ENCODE measurements at regions not wholly inside any gene's neighbourhood (a gene's known extent, or its start where the extent isn't known, plus 50 kb on each side); places are given as distances from the start of the nearest gene placed in this dataset.

- H3K4me3 ChIP-seq (replicated peaks in 1 of 3; ENCODE audit: insufficient read depth in 1 of 3, low read depth in 2 of 3, low read length in 3 of 3): peak overlapping the region in 1 of 3 experiments; percentile 60; a peak in 2 of 6 replicates
- peak; percentile 95 for FAIRE-seq
- H3K4me1 ChIP-seq (ENCODE audit: insufficient read depth, low read length): peaks cover 17% of the 10 kb centered on the region
- ATAC-seq: peak; percentile 99
- no peaks in the 10 kb centered on the region for H3K27me3 ChIP-seq (ENCODE audit: control insufficient read depth in 1 of 2, insufficient read depth in 2 of 2, low read length in 2 of 2)
- no peaks in the 10 kb centered on the region for H3K79me2 ChIP-seq (ENCODE audit: insufficient read depth, low read length)
- WGBS (ENCODE audit: low lambda C conversion rate): 5% methylated on average over 12 of the region's 12 CpGs
- CTCF ChIA-PET (ENCODE audit: low intra/inter-chr PET ratio, low total read pairs): interaction anchor here (0.9 to 2.5 kb wide), 5 partner anchors 49 to 338 kb away, joined by 3 to 24 read pairs (median 6); no protein-coding TSS in a partner anchor
- no peaks in the 10 kb centered on the region for H3K36me3 ChIP-seq (replicated peaks in 1 of 2; ENCODE audit: control insufficient read depth in 1 of 2, insufficient read depth in 2 of 2, low read length in 2 of 2)
- H2AFZ ChIP-seq (ENCODE audit: low read length): peak overlapping the region; percentile 11
- no peaks in the 10 kb centered on the region for H4K20me1 ChIP-seq (ENCODE audit: insufficient read depth, low read length)
- H3K9me3 ChIP-seq (ENCODE audit: low read length): no peaks in the 10 kb centered on the region
- peak overlapping the region; percentile 82 for H3K4me2 ChIP-seq (ENCODE audit: low read depth, low read length)
- H3K27ac ChIP-seq (ENCODE audit: extremely low read length, insufficient read depth, low read length): no peak overlapping the region
- BruUV-seq (replicated peaks): no TSS peak
- POLR2A ChIA-PET: interaction anchor here (1.2 kb wide), 1 partner anchor 28 kb away, joined by 3 read pairs; no protein-coding TSS in a partner anchor
- peak; percentile 73 for DNase-seq (ENCODE audit: low spot score)
- intact Hi-C loops (cut with micrococcal nuclease; ENCODE audit: unreplicated experiment) (loop anchor here (1.0 to 5.0 kb wide), 5 partner anchors 28 to 338 kb away; no protein-coding TSS in a partner anchor), in situ Hi-C loops (cut with HindIII; ENCODE audit: extremely low pct_ligation_motif_present, low pct_unique_long_range_greater_than_20kb) (no loop called here)
- H3K9ac ChIP-seq (ENCODE audit: insufficient read depth, low read depth, low read length): 0 out of 2 replicates have a peak overlapping the region, but pooled peaks have one; percentile 23
- no peak for TF ChIP-seq ZNF572 (CRISPR knock-in tag; IDR thresholded peaks at IDR 0.05)
- TF ChIP-seq ZNF317 (CRISPR knock-in tag; IDR thresholded peaks at IDR 0.05): 0 out of 2 replicates have a peak, but pooled peaks have one; percentile 24
- TF ChIP-seq, protein P1, sequence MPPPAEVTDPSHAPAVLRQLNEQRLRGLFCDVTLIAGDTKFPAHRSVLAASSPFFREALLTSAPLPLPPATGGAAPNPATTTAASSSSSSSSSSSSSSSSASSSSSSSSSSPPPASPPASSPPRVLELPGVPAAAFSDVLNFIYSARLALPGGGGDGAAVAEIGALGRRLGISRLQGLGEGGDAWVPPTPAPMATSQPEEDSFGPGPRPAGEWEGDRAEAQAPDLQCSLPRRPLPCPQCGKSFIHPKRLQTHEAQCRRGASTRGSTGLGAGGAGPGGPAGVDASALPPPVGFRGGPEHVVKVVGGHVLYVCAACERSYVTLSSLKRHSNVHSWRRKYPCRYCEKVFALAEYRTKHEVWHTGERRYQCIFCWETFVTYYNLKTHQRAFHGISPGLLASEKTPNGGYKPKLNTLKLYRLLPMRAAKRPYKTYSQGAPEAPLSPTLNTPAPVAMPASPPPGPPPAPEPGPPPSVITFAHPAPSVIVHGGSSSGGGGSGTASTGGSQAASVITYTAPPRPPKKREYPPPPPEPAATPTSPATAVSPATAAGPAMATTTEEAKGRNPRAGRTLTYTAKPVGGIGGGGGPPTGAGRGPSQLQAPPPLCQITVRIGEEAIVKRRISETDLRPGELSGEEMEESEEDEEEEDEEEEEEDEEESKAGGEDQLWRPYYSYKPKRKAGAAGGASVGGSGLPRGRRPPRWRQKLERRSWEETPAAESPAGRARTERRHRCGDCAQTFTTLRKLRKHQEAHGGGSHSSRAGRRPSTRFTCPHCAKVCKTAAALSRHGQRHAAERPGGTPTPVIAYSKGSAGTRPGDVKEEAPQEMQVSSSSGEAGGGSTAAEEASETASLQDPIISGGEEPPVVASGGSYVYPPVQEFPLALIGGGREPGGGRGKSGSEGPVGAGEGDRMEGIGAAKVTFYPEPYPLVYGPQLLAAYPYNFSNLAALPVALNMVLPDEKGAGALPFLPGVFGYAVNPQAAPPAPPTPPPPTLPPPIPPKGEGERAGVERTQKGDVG (CRISPR knock-in tag; IDR thresholded peaks at IDR 0.05; ENCODE audit: borderline replicate concordance): no peak
- peak; percentile 85 for TF ChIP-seq STAG1 (CRISPR knock-in tag; IDR thresholded peaks at IDR 0.05)
- TF ChIP-seq KDM2A (CRISPR knock-in tag; IDR thresholded peaks at IDR 0.05; ENCODE audit: borderline replicate concordance, low read depth): no peak
- peak; percentile 69 for TF ChIP-seq ZNF710 (CRISPR knock-in tag; IDR thresholded peaks at IDR 0.05; ENCODE audit: borderline replicate concordance)
- no peak for TF ChIP-seq HOXA5 (CRISPR knock-in tag; IDR thresholded peaks at IDR 0.05)
- no peak for TF ChIP-seq SOX6 (IDR thresholded peaks at IDR 0.05)
- TF ChIP-seq SOX6 (CRISPR knock-in tag; IDR thresholded peaks at IDR 0.05): peak; percentile 30; the same call in 1 of the 2 replicates
- no peak for TF ChIP-seq ZBED4 (CRISPR knock-in tag; IDR thresholded peaks at IDR 0.05; ENCODE audit: borderline replicate concordance)
- TF ChIP-seq TMF1 (CRISPR knock-in tag; IDR thresholded peaks at IDR 0.05; ENCODE audit: low read depth): no peak
- TF ChIP-seq, protein P2, sequence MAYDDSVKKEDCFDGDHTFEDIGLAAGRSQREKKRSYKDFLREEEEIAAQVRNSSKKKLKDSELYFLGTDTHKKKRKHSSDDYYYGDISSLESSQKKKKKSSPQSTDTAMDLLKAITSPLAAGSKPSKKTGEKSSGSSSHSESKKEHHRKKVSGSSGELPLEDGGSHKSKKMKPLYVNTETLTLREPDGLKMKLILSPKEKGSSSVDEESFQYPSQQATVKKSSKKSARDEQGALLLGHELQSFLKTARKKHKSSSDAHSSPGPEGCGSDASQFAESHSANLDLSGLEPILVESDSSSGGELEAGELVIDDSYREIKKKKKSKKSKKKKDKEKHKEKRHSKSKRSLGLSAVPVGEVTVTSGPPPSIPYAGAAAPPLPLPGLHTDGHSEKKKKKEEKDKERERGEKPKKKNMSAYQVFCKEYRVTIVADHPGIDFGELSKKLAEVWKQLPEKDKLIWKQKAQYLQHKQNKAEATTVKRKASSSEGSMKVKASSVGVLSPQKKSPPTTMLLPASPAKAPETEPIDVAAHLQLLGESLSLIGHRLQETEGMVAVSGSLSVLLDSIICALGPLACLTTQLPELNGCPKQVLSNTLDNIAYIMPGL (CRISPR knock-in tag; IDR thresholded peaks at IDR 0.05; ENCODE audit: borderline replicate concordance in 1 of 2, low read depth in 1 of 2): 0 out of 4 replicates have a peak, but pooled peaks of 1 of the 2 experiments have one; percentile 48
Observed at GRCh38 chr7:30226614-30227268, 57.7 kb upstream of the ZNRF2 start.

Data from HepG2 (cell line).